GM19452 (cell line): ENCODE measurements at regions not wholly inside any gene's neighbourhood (a gene's known extent, or its start where the extent isn't known, plus 50 kb on each side); places are given as distances from the start of the nearest gene placed in this dataset.
"Not testable (repeated sequence)": the region's sequence is repeated elsewhere in the genome, so short reads cannot be mapped to it uniquely, and the experiment has no call there.

ENCODE experiments used
- ATAC-seq: cut with Tn5 transposase; IDR thresholded peaks from one replicate; pipeline ENCODE4 v1.9.1; 2021; ENCODE audit not compliant: unreplicated experiment

GRCh38 chr6:44733868-44734267 lies 346.4 kb downstream of the CDC5L start:
- ATAC-seq, result no peak

- no peak for ATAC-seq
These were observed 347.6 kb downstream of the CDC5L start for GRCh38 chr6:44734886-44735629.

GRCh38 chr6:44735630-44735963 lies 348.1 kb downstream of the CDC5L start:
- ATAC-seq, result peak; percentile 48

- no peak for ATAC-seq
These were observed 349.8 kb downstream of the CDC5L start for GRCh38 chr6:44737341-44737740.

GRCh38 chr6:44737829-44738528 lies 350.5 kb downstream of the CDC5L start:
- ATAC-seq, result no peak

GRCh38 chr6:44738601-44739146 lies 351.2 kb downstream of the CDC5L start:
- peak; percentile 49 for ATAC-seq

- ATAC-seq, result no peak
These were observed 351.7 kb downstream of the CDC5L start for GRCh38 chr6:44739181-44739580.

GRCh38 chr6:44740566-44741120 lies 353.1 kb downstream of the CDC5L start:
- no peak for ATAC-seq

GRCh38 chr6:44742201-44742600 lies 354.7 kb downstream of the CDC5L start:
- ATAC-seq, result no peak

- ATAC-seq, result no peak
These were observed 355.4 kb downstream of the CDC5L start for GRCh38 chr6:44742828-44743372.

- not testable (repeated sequence) for ATAC-seq
These were observed 372.6 kb downstream of the CDC5L start for GRCh38 chr6:44760116-44760515.

GRCh38 chr6:44761046-44761445 lies 373.5 kb downstream of the CDC5L start:
- no peak for ATAC-seq

GRCh38 chr6:44762496-44762895 lies 375.0 kb downstream of the CDC5L start:
- ATAC-seq, result no peak

- no peak for ATAC-seq
These were observed 384.3 kb downstream of the CDC5L start for GRCh38 chr6:44771647-44772415.

GRCh38 chr6:44772838-44773237 lies 385.3 kb downstream of the CDC5L start:
- no peak for ATAC-seq

- no peak for ATAC-seq
These were observed 387.6 kb downstream of the CDC5L start for GRCh38 chr6:44775121-44775520.

GRCh38 chr6:44776344-44776743 lies 388.8 kb downstream of the CDC5L start:
- no peak for ATAC-seq

- no peak for ATAC-seq
These were observed 391.0 kb downstream of the CDC5L start for GRCh38 chr6:44778513-44778912.
